SK-N-SH treated with all-trans-retinoic acid at 6 μM for 48 hours (cell line): ENCODE measurements at regions not wholly inside any gene's neighbourhood (a gene's known extent, or its start where the extent isn't known, plus 50 kb on each side); places are given as distances from the start of the nearest gene placed in this dataset.
A peak's percentile ranks its signal among the peaks of the same experiment; 100 is the strongest.

Experiments
- ATAC-seq: fragments of 200-7000 bp; cut with Tn5 transposase; 3 replicates; pipeline ENCODE4 v1.9.1; 2020; ENCODE audit warnings: mild to moderate bottlenecking, moderate library complexity
- ARNTL ChIP-seq: fragments of 450-650 bp; formaldehyde crosslinking; IDR thresholded peaks from 2 replicates; pipeline ENCODE4 v1.5.0; 2020; ENCODE audit warnings: low read depth, mild to moderate bottlenecking, moderate library complexity, borderline replicate concordance
- BACH2 ChIP-seq: fragments of 250-450 bp; sonication (Bioruptor Pico); IDR thresholded peaks from 2 replicates; pipeline ENCODE4 v1.9.0; 2021; ENCODE audit warnings: mild to moderate bottlenecking, borderline replicate concordance
- CSDC2 ChIP-seq: fragments of 250-450 bp; sonication (Bioruptor Pico); IDR thresholded peaks from 2 replicates; pipeline ENCODE4 v1.5.0; 2020; ENCODE audit warnings: mild to moderate bottlenecking, moderate library complexity
- ESRRG ChIP-seq: fragments of 250-450 bp; sonication (Bioruptor Pico); IDR thresholded peaks from 2 replicates; pipeline ENCODE4 v1.6.1; 2021; ENCODE audit warnings: mild to moderate bottlenecking
- GLIS3 ChIP-seq: fragments of 250-450 bp; sonication (Bioruptor Pico); IDR thresholded peaks from 2 replicates; pipeline ENCODE4 v1.5.0; 2020; ENCODE audit warnings: mild to moderate bottlenecking, moderate library complexity
- ISL1 ChIP-seq: fragments of 250-450 bp; sonication (Bioruptor Pico); IDR thresholded peaks from 2 replicates; pipeline ENCODE4 v2.1.2; 2022; ENCODE audit warnings: mild to moderate bottlenecking, moderate library complexity
- OSR1 ChIP-seq: fragments of 250-450 bp; sonication (Bioruptor Pico); IDR thresholded peaks from 2 replicates; pipeline ENCODE4 v1.8.0; 2022; ENCODE audit warnings: moderate library complexity, mild to moderate bottlenecking, inconsistent platforms
- POU6F1 ChIP-seq: fragments of 250-450 bp; sonication (Bioruptor Pico); IDR thresholded peaks from 2 replicates; pipeline ENCODE4 v1.8.0; 2021; ENCODE audit warnings: low read depth, mild to moderate bottlenecking, moderate library complexity, borderline replicate concordance
- PPARA ChIP-seq: fragments of 250-450 bp; sonication (Bioruptor Pico); IDR thresholded peaks from 2 replicates; pipeline ENCODE4 v1.5.0; 2020; ENCODE audit warnings: mild to moderate bottlenecking, borderline replicate concordance
- RARB ChIP-seq: fragments of 250-450 bp; sonication (Bioruptor Pico); IDR thresholded peaks from 2 replicates; pipeline ENCODE4 v1.8.0; 2021; ENCODE audit warnings: mild to moderate bottlenecking, moderate library complexity
- SNAI2 ChIP-seq: fragments of 250-450 bp; sonication (Bioruptor Pico); IDR thresholded peaks from 2 replicates; pipeline ENCODE4 v1.5.0; 2020; ENCODE audit warnings: mild to moderate bottlenecking, moderate library complexity
- TCF4 ChIP-seq: fragments of 250-450 bp; sonication (Bioruptor Pico); IDR thresholded peaks from 2 replicates; pipeline ENCODE4 v1.8.0; 2021; ENCODE audit warnings: mild to moderate bottlenecking, moderate library complexity, borderline replicate concordance
- TOX ChIP-seq: fragments of 250-450 bp; sonication (Bioruptor Pico); IDR thresholded peaks from 2 replicates; pipeline ENCODE4 v1.8.0; 2021; ENCODE audit warnings: mild to moderate bottlenecking, moderate library complexity, borderline replicate concordance
- ZC3H10 ChIP-seq: fragments of 250-450 bp; sonication (Bioruptor Pico); IDR thresholded peaks from 2 replicates; pipeline ENCODE4 v1.5.1; 2021; ENCODE audit warnings: mild to moderate bottlenecking, moderate library complexity
- ZFP3 ChIP-seq: fragments of 250-450 bp; sonication (Bioruptor Pico); IDR thresholded peaks from 2 replicates; pipeline ENCODE4 v1.5.0; 2020; ENCODE audit warnings: mild to moderate bottlenecking, moderate library complexity
- ZFP30 ChIP-seq: fragments of 450-650 bp; formaldehyde crosslinking; IDR thresholded peaks from 2 replicates; pipeline ENCODE4 v1.5.0; 2022; ENCODE audit warnings: mild to moderate bottlenecking, moderate library complexity
- ZNF565 ChIP-seq: fragments of 450-650 bp; formaldehyde crosslinking; conservative IDR thresholded peaks from 2 replicates; pipeline ENCODE4 v1.5.0; 2020; ENCODE audit warnings: low read depth, mild to moderate bottlenecking, moderate library complexity
- ZNF70 ChIP-seq: fragments of 450-650 bp; formaldehyde crosslinking; IDR thresholded peaks from 2 replicates; pipeline ENCODE4 v1.5.0; 2020; ENCODE audit warnings: mild to moderate bottlenecking, moderate library complexity
- ZNF8 ChIP-seq: fragments of 450-650 bp; formaldehyde crosslinking; IDR thresholded peaks from 2 replicates; pipeline ENCODE4 v1.5.0; 2020; ENCODE audit warnings: mild to moderate bottlenecking, moderate library complexity
- TF ChIP-seq, protein P1 (sequence below): fragments of 250-450 bp; sonication (Bioruptor Pico); IDR thresholded peaks from 2 replicates; pipeline ENCODE4 v1.8.0; 2020; ENCODE audit warnings: mild to moderate bottlenecking, moderate library complexity, borderline replicate concordance
- TF ChIP-seq, protein P2 (sequence below): fragments of 250-450 bp; sonication (Bioruptor Pico); IDR thresholded peaks from 2 replicates; pipeline ENCODE4 v1.5.0; 2020; ENCODE audit warnings: mild to moderate bottlenecking, moderate library complexity
- TF ChIP-seq, protein P3 (sequence below): fragments of 250-450 bp; sonication (Bioruptor Pico); IDR thresholded peaks from 2 replicates; pipeline ENCODE4 v1.5.1; 2021; ENCODE audit warnings: mild to moderate bottlenecking, moderate library complexity

- TF ChIP-seq PPARA (CRISPR knock-in tag): no peak
- TF ChIP-seq TCF4 (CRISPR knock-in tag): no peak
- TF ChIP-seq ZFP30 (CRISPR knock-in tag): no peak
- TF ChIP-seq, protein P1, sequence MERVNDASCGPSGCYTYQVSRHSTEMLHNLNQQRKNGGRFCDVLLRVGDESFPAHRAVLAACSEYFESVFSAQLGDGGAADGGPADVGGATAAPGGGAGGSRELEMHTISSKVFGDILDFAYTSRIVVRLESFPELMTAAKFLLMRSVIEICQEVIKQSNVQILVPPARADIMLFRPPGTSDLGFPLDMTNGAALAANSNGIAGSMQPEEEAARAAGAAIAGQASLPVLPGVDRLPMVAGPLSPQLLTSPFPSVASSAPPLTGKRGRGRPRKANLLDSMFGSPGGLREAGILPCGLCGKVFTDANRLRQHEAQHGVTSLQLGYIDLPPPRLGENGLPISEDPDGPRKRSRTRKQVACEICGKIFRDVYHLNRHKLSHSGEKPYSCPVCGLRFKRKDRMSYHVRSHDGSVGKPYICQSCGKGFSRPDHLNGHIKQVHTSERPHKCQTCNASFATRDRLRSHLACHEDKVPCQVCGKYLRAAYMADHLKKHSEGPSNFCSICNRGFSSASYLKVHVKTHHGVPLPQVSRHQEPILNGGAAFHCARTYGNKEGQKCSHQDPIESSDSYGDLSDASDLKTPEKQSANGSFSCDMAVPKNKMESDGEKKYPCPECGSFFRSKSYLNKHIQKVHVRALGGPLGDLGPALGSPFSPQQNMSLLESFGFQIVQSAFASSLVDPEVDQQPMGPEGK (CRISPR knock-in tag): no peak
- no peak for TF ChIP-seq ZNF8 (CRISPR knock-in tag)
- TF ChIP-seq OSR1: no peak
- TF ChIP-seq ZC3H10: no peak
- TF ChIP-seq BACH2: no peak
- no peak for TF ChIP-seq ARNTL (CRISPR knock-in tag)
- TF ChIP-seq, protein P2, sequence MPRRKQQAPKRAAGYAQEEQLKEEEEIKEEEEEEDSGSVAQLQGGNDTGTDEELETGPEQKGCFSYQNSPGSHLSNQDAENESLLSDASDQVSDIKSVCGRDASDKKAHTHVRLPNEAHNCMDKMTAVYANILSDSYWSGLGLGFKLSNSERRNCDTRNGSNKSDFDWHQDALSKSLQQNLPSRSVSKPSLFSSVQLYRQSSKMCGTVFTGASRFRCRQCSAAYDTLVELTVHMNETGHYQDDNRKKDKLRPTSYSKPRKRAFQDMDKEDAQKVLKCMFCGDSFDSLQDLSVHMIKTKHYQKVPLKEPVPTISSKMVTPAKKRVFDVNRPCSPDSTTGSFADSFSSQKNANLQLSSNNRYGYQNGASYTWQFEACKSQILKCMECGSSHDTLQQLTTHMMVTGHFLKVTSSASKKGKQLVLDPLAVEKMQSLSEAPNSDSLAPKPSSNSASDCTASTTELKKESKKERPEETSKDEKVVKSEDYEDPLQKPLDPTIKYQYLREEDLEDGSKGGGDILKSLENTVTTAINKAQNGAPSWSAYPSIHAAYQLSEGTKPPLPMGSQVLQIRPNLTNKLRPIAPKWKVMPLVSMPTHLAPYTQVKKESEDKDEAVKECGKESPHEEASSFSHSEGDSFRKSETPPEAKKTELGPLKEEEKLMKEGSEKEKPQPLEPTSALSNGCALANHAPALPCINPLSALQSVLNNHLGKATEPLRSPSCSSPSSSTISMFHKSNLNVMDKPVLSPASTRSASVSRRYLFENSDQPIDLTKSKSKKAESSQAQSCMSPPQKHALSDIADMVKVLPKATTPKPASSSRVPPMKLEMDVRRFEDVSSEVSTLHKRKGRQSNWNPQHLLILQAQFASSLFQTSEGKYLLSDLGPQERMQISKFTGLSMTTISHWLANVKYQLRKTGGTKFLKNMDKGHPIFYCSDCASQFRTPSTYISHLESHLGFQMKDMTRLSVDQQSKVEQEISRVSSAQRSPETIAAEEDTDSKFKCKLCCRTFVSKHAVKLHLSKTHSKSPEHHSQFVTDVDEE (CRISPR knock-in tag): no peak
- TF ChIP-seq ZNF565 (CRISPR knock-in tag): no peak
- no peak for TF ChIP-seq ISL1 (CRISPR knock-in tag)
- TF ChIP-seq ZFP3 (CRISPR knock-in tag): no peak
- TF ChIP-seq, protein P3, sequence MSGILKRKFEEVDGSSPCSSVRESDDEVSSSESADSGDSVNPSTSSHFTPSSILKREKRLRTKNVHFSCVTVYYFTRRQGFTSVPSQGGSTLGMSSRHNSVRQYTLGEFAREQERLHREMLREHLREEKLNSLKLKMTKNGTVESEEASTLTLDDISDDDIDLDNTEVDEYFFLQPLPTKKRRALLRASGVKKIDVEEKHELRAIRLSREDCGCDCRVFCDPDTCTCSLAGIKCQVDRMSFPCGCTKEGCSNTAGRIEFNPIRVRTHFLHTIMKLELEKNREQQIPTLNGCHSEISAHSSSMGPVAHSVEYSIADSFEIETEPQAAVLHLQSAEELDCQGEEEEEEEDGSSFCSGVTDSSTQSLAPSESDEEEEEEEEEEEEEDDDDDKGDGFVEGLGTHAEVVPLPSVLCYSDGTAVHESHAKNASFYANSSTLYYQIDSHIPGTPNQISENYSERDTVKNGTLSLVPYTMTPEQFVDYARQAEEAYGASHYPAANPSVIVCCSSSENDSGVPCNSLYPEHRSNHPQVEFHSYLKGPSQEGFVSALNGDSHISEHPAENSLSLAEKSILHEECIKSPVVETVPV (CRISPR knock-in tag): no peak
- no peak for TF ChIP-seq GLIS3 (CRISPR knock-in tag)
- no peak for TF ChIP-seq POU6F1
- no peak for TF ChIP-seq SNAI2 (CRISPR knock-in tag)
- ATAC-seq: no peak
Observed at GRCh38 chr6:114577109-114577508, 234.3 kb upstream of the HS3ST5 start.

GRCh38 chr6:114576330-114576729, 233.5 kb upstream of the HS3ST5 start:
- no peak for ATAC-seq
- TF ChIP-seq, protein P2 (CRISPR knock-in tag): peak; percentile 97
- TF ChIP-seq ESRRG (CRISPR knock-in tag) (peak; percentile 80; the same call in 1 of the 2 replicates), ZC3H10 (no peak), ZFP30 (CRISPR knock-in tag) (no peak), TOX (CRISPR knock-in tag) (no peak), ISL1 (CRISPR knock-in tag) (peak; percentile 92), ZFP3 (CRISPR knock-in tag) (no peak; the same call in 1 of the 2 replicates), BACH2 (no peak), ZNF70 (CRISPR knock-in tag) (peak; percentile 59; the same call in 1 of the 2 replicates), TCF4 (CRISPR knock-in tag) (peak; percentile 98), ZNF8 (CRISPR knock-in tag) (0 out of 2 replicates have a peak, but pooled peaks have one; percentile 51), ARNTL (CRISPR knock-in tag) (no peak), PPARA (CRISPR knock-in tag) (no peak), ZNF565 (CRISPR knock-in tag) (no peak), SNAI2 (CRISPR knock-in tag) (peak; percentile 85; the same call in 1 of the 2 replicates), RARB (CRISPR knock-in tag) (no peak), OSR1 (no peak), CSDC2 (no peak), POU6F1 (0 out of 2 replicates have a peak, but pooled peaks have one; percentile 38)
- TF ChIP-seq, protein P1 (CRISPR knock-in tag): no peak
- TF ChIP-seq, protein P3 (CRISPR knock-in tag): peak; percentile 75
